HG02885 (cell line): ENCODE measurements at regions not wholly inside any gene's neighbourhood (a gene's known extent, or its start where the extent isn't known, plus 50 kb on each side); places are given as distances from the start of the nearest gene placed in this dataset.

Experiments used
- ATAC-seq: cut with Tn5 transposase; IDR thresholded peaks from one replicate; pipeline ENCODE4 v1.9.1; 2021; ENCODE audit warnings: mild to moderate bottlenecking; ENCODE audit not compliant: unreplicated experiment, poor library complexity

- ATAC-seq: no peak
Measured at GRCh38 chr12:58184212-58184611, 242.8 kb downstream of the ATP23 start.

- no peak for ATAC-seq
Measured at GRCh38 chr12:58186401-58186800, 245.0 kb downstream of the ATP23 start.

DNA sequence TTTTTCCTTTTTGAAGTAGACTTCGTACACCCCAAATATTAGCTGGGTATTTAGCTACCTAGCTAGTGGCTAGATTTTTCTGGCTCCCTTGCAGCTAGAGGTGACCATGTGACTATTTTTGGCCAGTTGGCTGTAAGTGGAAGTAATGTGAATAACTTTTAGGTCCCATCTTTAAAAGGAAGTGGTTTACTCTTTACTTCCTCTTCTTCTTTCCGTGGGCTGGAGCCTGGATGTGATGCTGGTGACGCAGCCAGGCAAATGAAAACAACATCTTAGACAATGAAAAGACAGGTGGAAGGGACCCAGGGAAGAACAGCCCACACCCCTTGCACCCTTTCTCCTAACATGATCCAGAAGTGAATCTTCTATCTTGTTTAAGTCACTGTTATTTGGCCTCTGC, 245.5 kb downstream of the ATP23 start:
- ATAC-seq: no peak

- no peak for ATAC-seq
Measured at GRCh38 chr12:58189030-58189429, 247.7 kb downstream of the ATP23 start.

- ATAC-seq: no peak
Measured at GRCh38 chr12:58189893-58190292, 248.5 kb downstream of the ATP23 start.

DNA sequence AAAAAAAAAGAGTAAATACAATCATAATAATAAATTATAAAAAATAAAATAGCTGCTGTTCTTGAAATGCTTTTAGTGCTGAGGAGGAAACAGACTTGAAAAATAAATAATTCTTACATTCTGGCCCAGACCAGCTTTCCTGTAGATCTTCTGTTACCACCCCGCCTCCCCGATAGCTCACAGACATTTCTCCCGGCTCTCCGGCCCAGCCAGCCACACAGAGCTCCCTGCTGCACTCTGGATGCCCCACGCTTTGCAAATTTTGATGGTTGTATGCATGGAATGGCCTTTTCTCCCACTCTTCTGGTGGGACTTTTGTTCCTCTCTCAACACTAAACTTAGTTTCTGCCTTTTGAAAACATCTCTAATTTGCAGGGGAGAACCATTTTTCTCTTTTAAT, 249.3 kb downstream of the ATP23 start:
- no peak for ATAC-seq

GRCh38 chr12:58196971-58197370, 255.6 kb downstream of the ATP23 start:
- ATAC-seq: no peak

DNA sequence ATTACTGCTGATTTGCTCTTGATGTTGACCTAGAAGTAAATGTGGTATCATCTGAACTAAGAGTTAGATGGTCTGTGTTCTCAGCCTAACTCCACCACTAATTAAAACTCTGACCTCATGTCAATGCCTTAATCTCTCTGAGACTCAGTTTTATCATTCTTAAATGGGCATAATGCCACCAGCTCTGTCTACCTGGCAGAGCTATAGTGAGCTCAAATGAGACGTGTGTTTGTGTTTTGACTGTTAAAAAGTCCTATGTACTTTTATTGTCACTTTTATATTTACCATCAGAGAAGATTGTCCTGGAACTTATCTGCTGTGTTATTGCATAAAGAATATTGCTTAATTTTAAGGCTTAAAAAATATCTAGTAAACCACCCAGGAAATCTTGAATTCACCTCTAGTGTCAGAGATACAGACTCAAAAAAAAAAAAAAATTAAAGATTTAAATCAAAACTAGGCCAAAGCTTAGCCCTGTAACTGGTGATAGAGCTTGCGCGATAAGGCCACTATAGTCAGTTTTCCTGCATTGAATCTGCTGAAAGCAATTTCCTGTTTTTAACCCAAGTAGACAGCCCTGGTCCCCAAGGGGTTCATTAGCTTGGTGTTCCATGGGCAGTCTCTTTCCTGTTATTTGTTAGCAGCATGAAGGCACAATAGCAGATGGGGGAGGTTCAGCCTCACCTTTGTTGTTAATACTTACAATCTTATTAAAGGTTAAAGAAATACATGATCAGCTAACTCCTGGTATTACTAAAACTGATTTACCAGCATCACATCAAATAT, 261.8 kb downstream of the ATP23 start:
- no peak for ATAC-seq

GRCh38 chr12:58204071-58204470, 262.7 kb downstream of the ATP23 start:
- ATAC-seq: no peak

- no peak for ATAC-seq
Measured at GRCh38 chr12:58206876-58207275, 265.5 kb downstream of the ATP23 start.

- ATAC-seq: no peak
Measured at GRCh38 chr12:58211211-58211610, 269.8 kb downstream of the ATP23 start.

DNA sequence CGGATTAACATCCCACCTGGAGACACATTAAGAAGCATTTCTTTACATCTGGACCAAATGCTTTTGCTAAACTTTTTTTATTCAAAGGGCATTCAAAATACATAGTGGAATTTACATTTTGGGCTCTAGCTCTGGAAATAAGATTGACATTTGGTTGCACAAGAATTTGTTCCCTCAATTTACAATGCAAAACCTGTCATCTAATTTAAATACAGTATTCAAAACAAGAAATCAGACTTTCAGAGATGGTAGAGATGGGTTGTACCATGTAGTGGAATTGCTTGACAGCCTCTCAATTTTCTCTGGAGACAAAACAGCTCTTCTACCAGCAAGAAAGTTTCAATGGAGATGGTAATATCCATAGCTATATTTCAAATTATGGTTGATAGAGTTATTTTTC, 275.8 kb downstream of the ATP23 start:
- ATAC-seq: no peak

- no peak for ATAC-seq
Measured at GRCh38 chr12:58224536-58225105, 283.3 kb downstream of the ATP23 start.

DNA sequence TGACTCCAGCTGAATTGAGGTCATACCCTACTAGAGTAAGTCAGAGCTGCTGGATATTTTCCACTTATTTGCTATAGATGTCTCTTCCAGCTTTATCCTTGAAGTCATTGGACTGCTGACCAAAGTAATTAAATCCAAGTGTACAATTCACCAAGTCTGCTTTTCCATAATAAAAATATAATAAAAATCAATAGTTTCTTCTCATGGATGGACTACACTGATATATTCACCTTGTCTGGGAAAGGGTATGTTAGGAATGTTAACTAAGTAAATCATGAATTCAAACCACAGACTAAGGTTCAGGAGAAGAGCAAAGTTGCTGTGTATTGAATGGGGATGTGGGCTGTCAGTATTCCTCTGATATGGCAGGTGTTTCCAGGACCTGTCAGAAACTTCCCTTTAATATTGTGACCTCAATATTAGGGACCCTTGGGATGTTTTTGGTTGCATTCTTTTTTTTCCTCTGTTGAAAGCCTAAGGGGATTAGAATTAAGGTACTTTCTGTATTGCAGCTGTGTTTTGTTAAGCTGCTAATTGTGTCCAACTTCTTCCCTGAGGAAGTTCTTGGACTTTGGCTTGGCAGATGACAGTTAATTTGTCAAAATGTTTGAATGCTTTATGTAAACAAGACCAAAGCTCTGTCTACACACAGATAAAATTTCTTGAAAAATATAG, 284.0 kb downstream of the ATP23 start:
- no peak for ATAC-seq

DNA sequence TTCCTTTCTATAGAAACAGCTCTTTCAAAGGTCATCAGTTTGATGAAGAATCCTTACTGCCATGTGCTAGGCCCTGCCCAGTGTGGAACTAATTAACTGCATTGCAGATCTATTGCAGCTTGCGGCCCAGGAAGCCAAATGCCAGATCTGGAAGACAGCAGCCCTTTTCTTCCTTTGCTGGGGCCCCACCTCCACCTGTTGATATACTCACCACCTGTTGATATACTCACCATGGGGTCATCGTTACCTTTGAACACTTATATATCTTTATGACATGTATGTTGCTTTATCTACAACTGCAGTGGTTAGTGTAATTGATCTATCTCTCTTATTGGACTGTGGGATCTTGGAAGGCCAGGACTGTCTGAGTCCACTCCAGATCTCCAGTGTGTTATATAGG, 292.5 kb downstream of the ATP23 start:
- ATAC-seq: no peak

- no peak for ATAC-seq
Measured at GRCh38 chr12:58238411-58238810, 297.0 kb downstream of the ATP23 start.

DNA sequence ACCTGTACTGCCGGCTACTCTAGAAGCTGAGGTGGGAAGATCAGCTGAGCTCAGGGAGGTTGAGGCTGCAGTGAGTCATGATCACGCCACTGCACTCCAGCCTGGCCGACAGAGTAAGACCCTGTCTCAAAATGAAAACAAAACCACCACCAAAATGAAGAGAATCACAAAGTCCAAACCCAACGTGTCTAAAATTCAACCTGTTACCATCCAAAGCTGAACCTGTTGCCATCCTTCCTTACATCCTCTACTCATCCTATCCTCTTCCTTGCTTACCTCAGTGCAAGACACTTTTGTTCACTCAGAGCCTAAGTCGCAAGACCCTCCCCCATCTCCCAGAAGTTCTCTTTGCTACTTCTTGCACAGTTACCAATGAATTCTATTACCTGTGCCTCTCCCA, 299.7 kb downstream of the ATP23 start:
- no peak for ATAC-seq

DNA sequence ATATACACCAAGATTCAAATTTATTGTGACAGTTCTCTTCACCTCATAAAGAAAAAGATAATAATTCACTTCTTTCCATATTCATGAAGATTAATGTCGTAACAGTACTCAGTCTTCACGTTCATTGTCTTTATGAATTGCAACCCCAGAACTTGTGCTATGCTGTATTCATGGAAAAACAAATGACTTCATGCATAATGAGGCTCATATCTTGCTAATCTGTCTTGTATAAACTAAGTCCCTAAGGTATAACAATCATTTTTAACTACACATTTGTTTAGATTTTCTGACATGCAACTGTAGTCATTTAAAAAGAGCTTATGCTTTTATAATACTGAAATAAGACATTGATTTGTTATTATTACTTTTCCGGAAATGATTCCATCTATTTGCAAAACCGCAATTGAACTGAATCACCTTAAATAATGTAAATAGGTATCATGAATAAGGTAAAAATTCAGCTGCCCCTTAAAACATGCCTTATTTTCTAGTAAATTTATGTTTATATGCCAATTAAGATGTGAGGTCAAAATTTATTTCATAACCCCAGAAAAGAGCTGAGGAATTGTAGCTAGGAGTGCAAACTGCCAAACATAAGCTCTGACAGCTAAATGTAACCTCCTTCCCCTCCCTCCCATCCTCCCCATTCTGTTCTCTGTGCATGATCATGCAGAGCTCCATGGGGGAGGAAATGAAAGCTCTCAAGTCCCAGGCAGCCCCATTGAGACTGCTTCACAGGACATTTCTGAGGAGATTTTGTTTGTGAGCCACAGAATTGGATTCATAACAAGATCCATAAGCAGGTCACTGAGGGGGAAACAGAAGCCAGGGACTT, 301.6 kb downstream of the ATP23 start:
- ATAC-seq: no peak

- ATAC-seq: no peak
Measured at GRCh38 chr12:58247633-58248032, 306.3 kb downstream of the ATP23 start.

DNA sequence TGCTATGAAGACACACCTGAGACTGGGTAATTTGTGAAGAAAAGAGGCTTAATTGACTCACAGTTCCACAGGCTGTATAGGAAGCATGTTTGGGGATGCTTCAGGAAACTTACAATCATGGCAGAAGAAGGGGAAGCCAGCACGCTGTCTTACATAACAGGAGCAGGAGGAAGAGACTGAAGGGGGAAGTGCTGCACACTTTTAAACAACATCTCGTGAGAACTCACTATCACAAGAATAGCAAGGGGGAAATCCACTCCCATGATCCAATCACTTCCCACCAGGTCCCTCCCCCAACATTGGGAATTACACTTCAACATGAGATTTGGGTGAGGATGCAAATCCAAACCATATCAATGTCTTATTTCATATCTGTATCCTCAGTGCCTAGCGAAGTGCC, 307.2 kb downstream of the ATP23 start:
- no peak for ATAC-seq

DNA sequence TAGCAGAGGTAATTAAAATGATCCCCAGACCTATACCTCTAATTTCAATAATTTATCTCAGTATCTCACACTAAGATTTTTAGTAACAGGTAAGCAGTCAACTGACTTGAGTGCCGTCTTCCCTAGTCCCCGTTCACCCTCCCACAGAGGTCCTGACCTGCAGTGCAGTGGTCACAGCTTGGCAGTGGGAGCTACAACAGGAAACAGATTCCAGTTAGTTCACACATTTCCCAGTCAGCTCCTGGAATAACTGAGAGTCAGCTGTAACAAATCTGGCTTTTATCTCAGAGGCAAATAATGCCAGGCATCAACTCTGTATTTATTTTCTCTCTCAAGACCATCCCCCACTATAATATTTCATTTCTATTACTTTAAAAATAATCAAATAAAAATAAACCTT, 308.2 kb downstream of the ATP23 start:
- ATAC-seq: no peak
